ENCODE measurements at regions not wholly inside any gene's neighbourhood (a gene's known extent, or its start where the extent isn't known, plus 50 kb on each side); places are given as distances from the start of the nearest gene placed in this dataset.
"Not testable (repeated sequence)": the region's sequence is repeated elsewhere in the genome, so short reads cannot be mapped to it uniquely, and the experiment has no call there.

DNA sequence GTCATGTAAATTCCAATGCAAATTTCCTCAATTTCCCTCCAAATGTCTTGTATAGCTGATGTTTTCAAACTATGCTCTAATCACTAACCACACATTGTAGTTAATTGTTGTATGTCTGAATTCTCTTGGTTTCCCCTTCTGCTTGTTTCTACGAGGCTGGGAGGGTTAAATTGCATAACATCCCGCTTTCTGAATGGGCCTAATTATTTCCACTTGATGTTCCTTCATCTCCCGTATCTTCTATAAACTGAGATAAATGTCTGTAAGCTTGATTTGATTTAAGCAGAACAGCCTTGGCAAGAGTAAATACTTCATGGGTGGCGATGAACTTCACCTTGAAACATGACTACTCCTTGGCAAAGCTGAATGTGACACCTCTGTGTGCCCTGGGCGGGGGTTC lies 72.2 kb downstream of the SERINC2 start:
- no peak for DNase-seq (ENCODE audit: low read depth)
- TF ChIP-seq, protein P1, sequence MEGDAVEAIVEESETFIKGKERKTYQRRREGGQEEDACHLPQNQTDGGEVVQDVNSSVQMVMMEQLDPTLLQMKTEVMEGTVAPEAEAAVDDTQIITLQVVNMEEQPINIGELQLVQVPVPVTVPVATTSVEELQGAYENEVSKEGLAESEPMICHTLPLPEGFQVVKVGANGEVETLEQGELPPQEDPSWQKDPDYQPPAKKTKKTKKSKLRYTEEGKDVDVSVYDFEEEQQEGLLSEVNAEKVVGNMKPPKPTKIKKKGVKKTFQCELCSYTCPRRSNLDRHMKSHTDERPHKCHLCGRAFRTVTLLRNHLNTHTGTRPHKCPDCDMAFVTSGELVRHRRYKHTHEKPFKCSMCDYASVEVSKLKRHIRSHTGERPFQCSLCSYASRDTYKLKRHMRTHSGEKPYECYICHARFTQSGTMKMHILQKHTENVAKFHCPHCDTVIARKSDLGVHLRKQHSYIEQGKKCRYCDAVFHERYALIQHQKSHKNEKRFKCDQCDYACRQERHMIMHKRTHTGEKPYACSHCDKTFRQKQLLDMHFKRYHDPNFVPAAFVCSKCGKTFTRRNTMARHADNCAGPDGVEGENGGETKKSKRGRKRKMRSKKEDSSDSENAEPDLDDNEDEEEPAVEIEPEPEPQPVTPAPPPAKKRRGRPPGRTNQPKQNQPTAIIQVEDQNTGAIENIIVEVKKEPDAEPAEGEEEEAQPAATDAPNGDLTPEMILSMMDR (IDR thresholded peaks at IDR 0.05; ENCODE audit: low read length, missing control alignments), result no peak
- no peak overlapping the region for H3K4me3 ChIP-seq (replicated peaks; ENCODE audit: low read depth, low read length)

DNA sequence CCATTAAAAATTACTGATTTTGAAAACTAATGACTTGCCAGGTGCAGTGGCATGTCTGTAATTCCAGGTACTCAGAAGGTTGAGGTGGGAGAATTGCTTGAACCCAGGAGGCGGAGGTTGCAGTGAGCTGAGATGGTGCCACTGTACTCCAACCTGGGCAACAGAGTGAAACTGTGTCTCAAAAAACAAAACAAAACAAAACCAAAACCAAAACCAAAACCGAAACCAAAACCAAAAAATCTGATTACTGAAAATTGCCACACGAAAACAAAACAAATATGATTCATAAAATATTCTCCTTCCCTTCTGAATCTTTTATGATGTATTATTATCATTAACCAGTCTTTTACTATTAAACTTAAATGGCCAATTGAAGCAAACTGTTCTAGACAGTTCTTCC lies 74.1 kb downstream of the SERINC2 start:
- TF ChIP-seq, protein P1 (IDR thresholded peaks at IDR 0.05; ENCODE audit: low read length, missing control alignments), result no peak
- H3K4me3 ChIP-seq (replicated peaks; ENCODE audit: low read depth, low read length), result no peak overlapping the region
- DNase-seq (ENCODE audit: low read depth), result no peak

DNA sequence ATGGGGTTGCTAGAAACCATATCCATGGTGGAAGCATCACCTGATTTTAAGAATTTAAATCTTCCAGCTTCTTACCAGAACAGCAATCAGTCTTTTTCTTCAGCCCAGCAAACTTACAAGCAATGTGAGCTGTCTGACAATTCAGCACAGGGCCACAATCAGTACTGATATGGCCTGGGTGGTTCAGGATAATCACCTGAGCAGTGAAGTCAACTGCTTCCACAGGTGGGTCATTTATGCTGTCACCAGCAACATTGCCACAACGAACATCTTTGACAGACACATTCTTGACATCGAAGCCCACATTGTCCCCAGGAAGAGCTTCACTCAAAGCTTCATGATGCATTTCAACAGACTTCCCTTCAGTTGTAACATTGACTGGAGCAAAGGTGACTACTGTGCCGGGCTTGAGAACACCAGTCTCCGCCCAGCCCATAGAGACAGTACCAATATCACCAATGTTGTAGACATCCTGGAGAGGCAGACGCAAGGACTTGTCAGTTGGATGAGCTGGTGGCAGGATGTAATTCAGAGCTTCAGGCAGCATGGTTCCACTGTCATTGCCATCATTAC lies 74.8 kb downstream of the SERINC2 start:
- H3K4me3 ChIP-seq (replicated peaks; ENCODE audit: low read depth, low read length), result no peak overlapping the region
- no peak for DNase-seq (ENCODE audit: low read depth)
- TF ChIP-seq, protein P1 (IDR thresholded peaks at IDR 0.05; ENCODE audit: low read length, missing control alignments), result no peak

DNA sequence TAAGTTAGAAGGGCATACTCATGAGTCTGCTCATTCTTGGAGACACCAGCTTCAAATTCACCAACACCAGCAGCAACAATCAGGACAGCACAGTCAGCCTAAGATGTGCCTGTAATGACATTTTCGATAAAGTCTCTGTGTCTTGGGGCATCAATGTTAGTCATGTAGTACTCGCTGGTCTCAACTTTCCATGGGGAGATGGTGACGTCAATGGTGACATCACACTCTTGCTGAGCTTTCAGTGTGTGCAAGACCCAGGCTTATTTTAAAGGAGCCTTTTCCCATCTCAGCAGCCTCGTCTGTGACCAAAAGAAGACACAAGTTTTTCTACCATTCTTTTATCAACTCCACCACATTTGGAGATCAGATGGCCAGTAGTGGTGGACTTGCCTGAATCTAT lies 75.5 kb downstream of the SERINC2 start:
- no peak overlapping the region for H3K4me3 ChIP-seq (replicated peaks; ENCODE audit: low read depth, low read length)
- DNase-seq (ENCODE audit: low read depth), result no peak
- TF ChIP-seq, protein P1 (IDR thresholded peaks at IDR 0.05; ENCODE audit: low read length, missing control alignments), result no peak

DNA sequence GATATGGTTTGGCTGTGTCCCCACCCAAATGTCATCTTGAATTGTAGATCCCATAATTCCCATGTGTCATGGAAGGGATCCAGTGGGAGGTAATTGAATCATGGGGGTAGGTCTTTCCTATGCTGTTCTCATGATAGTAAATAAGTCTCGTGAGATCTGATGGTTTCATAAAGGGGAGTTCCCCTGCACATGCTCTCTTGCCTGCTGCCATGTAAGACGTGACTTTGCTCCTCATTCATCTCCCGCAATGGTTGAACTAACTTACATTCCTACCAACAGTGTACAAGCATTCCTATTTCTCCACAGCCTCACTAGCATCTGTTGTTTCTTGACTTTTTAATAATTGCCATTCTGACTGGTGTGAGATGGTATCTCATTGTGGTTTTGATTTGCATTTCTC lies 76.6 kb downstream of the SERINC2 start:
- H3K4me3 ChIP-seq (replicated peaks; ENCODE audit: low read depth, low read length); DNase-seq (ENCODE audit: low read depth): not testable (repeated sequence)

DNA sequence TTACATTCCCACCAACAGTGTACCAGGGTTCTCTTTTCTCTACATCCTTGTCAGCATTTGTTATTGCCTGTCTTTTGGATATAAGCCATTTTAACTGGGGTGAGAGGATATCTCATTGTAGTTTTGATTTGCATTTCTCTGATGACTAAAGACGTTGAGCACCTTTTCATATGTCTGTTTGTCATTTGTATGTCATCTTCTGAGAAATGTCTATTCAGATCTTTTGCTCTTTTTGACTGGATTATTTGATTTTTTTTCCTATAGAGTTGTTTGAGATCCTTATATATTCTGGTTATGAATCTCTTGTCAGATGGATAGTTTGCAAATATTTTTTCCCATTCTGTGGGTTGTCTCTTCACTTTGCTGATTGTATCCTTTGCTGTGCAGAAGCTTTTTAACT lies 77.6 kb downstream of the SERINC2 start:
- not testable (repeated sequence) for H3K4me3 ChIP-seq (replicated peaks; ENCODE audit: low read depth, low read length); DNase-seq (ENCODE audit: low read depth)

DNA sequence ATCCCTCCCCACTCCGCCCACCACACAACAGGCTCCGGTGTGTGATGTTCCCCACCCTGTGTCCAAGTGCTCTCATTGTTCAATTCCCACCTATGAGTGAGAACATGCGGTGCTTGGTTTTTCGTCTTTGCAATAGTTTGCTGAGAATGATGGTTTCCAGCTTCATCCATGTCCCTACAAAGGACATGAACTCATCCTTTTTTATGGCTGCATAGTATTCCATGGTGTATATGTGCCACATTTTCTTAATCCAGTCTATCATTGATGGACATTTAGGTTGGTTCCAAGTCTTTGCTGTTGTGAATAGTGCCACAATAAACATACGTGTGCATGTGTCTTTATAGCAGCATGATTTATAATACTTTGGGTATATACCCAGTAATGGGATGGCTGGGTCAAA lies 81.0 kb upstream of the TINAGL1 start:
- not testable (repeated sequence) for H3K4me3 ChIP-seq (replicated peaks; ENCODE audit: low read depth, low read length); DNase-seq (ENCODE audit: low read depth)

DNA sequence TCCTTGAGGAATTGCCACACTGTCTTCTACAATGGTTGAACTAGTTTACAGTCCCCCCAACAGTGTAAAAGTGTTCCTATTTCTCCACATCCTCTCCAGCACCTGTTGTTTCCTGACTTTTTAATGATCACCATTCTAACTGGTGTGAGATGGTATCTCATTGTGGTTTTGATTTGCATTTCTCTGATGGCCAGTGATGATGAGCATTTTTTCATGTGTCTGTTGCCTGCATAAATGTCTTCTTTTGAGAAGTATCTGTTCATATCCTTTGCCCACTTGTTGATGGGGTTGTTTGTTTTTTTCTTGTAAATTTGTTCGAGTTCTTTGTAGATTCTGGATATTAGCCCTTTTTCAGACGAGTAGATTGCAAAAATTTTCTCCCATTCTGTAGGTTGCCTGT lies 80.5 kb upstream of the TINAGL1 start:
- not testable (repeated sequence) for H3K4me3 ChIP-seq (replicated peaks; ENCODE audit: low read depth, low read length); DNase-seq (ENCODE audit: low read depth)

DNA sequence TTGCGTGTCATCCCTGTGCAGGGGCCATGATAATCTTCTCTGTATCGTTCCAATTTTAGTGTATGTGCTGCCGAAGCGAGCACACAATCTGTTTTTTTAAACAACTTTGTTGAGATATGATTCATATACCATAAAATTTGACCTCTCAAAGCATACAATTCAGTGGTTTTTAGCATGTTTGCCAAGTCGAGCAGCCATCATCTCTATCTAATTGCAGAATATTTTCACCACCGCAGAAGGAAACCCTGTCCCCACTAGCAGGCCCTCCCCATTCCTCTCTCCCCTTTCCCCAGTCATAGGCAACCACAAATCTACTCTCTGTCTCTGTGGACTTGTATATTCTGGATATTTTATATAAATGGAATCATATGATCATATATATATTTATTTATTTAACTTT lies 78.7 kb upstream of the TINAGL1 start:
- DNase-seq (ENCODE audit: low read depth), result peak; percentile 27

More for the DNA sequence above, 78.7 kb upstream of the TINAGL1 start:
- TF ChIP-seq, protein P1 (IDR thresholded peaks at IDR 0.05; ENCODE audit: low read length, missing control alignments), result no peak
- H3K4me3 ChIP-seq (replicated peaks; ENCODE audit: low read depth, low read length), result no peak overlapping the region
